ENCODE measurements at regions not wholly inside any gene's neighbourhood (a gene's known extent, or its start where the extent isn't known, plus 50 kb on each side); places are given as distances from the start of the nearest gene placed in this dataset.

DNA sequence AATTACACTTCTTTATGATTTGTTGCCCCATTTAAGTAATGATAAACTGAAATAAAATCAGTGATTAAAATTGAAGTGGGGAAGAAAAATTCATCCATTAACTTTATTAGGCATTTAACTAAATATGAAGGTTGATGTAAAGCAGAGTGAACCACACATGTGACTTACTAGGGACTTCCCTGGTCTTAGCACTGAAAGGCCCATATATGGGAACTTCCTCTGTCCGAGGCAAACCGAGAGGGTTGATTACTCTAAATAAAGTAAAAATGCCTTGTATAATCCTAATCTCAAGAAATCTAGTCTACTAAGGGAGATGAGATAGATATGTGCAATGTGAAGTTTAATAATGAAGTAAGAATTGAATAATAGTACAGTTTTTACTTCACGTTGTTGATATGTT, 403.9 kb upstream of the RPS6KA3 start:
- no peak for DNase-seq (ENCODE audit: low read depth)
- no peak overlapping the region for H3K4me3 ChIP-seq (ENCODE audit: low read depth, low read length)
- TF ChIP-seq POLR2A (IDR thresholded peaks at IDR 0.05; ENCODE audit: extremely low read depth, insufficient read length): no peak
- TF ChIP-seq, protein P1, sequence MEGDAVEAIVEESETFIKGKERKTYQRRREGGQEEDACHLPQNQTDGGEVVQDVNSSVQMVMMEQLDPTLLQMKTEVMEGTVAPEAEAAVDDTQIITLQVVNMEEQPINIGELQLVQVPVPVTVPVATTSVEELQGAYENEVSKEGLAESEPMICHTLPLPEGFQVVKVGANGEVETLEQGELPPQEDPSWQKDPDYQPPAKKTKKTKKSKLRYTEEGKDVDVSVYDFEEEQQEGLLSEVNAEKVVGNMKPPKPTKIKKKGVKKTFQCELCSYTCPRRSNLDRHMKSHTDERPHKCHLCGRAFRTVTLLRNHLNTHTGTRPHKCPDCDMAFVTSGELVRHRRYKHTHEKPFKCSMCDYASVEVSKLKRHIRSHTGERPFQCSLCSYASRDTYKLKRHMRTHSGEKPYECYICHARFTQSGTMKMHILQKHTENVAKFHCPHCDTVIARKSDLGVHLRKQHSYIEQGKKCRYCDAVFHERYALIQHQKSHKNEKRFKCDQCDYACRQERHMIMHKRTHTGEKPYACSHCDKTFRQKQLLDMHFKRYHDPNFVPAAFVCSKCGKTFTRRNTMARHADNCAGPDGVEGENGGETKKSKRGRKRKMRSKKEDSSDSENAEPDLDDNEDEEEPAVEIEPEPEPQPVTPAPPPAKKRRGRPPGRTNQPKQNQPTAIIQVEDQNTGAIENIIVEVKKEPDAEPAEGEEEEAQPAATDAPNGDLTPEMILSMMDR (IDR thresholded peaks at IDR 0.05; ENCODE audit: low read depth, low read length): no peak
- no peak for TF ChIP-seq MAX (IDR thresholded peaks at IDR 0.05; ENCODE audit: low read depth, low read length)
- no peak for TF ChIP-seq MYC (IDR thresholded peaks at IDR 0.05; ENCODE audit: low read depth, low read length)

DNA sequence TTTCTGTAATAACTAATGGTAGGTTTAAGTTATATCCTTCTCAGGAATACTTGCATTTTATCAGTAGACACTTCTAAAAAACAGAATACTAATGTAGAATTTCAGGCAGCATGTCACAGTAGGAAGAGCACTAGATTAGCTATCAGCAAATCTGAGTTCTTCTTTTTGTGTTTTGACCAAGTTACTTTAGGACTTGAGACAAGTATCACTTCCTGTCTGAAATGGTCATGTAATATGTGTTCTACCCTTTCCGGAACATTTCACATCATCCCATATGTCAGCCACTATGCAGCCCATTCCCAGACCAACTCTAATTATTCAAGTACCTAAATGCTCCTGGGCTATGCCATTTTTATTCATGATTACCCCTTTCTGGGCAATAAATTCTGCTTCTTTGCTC, 401.8 kb upstream of the RPS6KA3 start:
- DNase-seq (ENCODE audit: low read depth): no peak
- no peak overlapping the region for H3K4me3 ChIP-seq (ENCODE audit: low read depth, low read length)
- no peak for TF ChIP-seq MYC (IDR thresholded peaks at IDR 0.05; ENCODE audit: low read depth, low read length)

- TF ChIP-seq, protein P1 (IDR thresholded peaks at IDR 0.05; ENCODE audit: low read depth, low read length): no peak
- TF ChIP-seq MAX (IDR thresholded peaks at IDR 0.05; ENCODE audit: low read depth, low read length): no peak
- H3K4me3 ChIP-seq (ENCODE audit: low read depth, low read length): no peak overlapping the region
- no peak for DNase-seq (ENCODE audit: low read depth)
Observed at GRCh38 chrX:20666331-20666730, 399.6 kb upstream of the RPS6KA3 start.

- no peak for DNase-seq (ENCODE audit: low read depth)
- no peak overlapping the region for H3K4me3 ChIP-seq (ENCODE audit: low read depth, low read length)
- TF ChIP-seq MAX (IDR thresholded peaks at IDR 0.05; ENCODE audit: low read depth, low read length) (no peak), MYC (IDR thresholded peaks at IDR 0.05; ENCODE audit: low read depth, low read length) (no peak), POLR2A (IDR thresholded peaks at IDR 0.05; ENCODE audit: extremely low read depth, insufficient read length) (no peak)
- TF ChIP-seq, protein P1 (IDR thresholded peaks at IDR 0.05; ENCODE audit: low read depth, low read length): no peak
Observed at GRCh38 chrX:20665481-20665880, 398.8 kb upstream of the RPS6KA3 start.

GRCh38 chrX:20664774-20665173, 398.1 kb upstream of the RPS6KA3 start:
- TF ChIP-seq MAX (IDR thresholded peaks at IDR 0.05; ENCODE audit: low read depth, low read length) (no peak), POLR2A (IDR thresholded peaks at IDR 0.05; ENCODE audit: extremely low read depth, insufficient read length) (no peak), MYC (IDR thresholded peaks at IDR 0.05; ENCODE audit: low read depth, low read length) (no peak)
- TF ChIP-seq, protein P1 (IDR thresholded peaks at IDR 0.05; ENCODE audit: low read depth, low read length): no peak
- H3K4me3 ChIP-seq (ENCODE audit: low read depth, low read length): no peak overlapping the region
- DNase-seq (ENCODE audit: low read depth): no peak

DNA sequence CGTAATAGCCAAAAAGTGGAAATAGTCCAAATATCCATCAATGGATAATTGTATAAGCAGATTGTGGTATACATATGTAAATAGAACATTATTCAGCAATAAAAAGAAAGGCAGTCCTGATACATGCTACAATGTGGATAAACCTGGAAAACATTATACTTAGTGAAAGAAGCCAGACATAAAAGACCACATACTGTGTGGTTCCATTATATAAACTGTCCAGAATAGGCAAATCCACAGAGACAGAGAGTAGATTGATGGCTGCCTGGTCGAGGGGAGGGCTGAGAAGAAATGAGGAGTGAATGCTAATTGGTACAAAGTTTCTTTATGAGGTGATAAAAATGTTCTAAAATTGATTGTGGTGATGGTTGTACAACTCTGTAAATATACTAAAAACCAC, 397.4 kb upstream of the RPS6KA3 start:
- no peak for DNase-seq (ENCODE audit: low read depth)
- H3K4me3 ChIP-seq (ENCODE audit: low read depth, low read length): no peak overlapping the region
- TF ChIP-seq, protein P1 (IDR thresholded peaks at IDR 0.05; ENCODE audit: low read depth, low read length): no peak
- TF ChIP-seq POLR2A (IDR thresholded peaks at IDR 0.05; ENCODE audit: extremely low read depth, insufficient read length): no peak
- TF ChIP-seq MAX (IDR thresholded peaks at IDR 0.05; ENCODE audit: low read depth, low read length): no peak
- TF ChIP-seq MYC (IDR thresholded peaks at IDR 0.05; ENCODE audit: low read depth, low read length): no peak

Measured in NB4 (cell line).